Psoas muscle (tissue), 7 donors: ENCODE measurements at regions not wholly inside any gene's neighbourhood (a gene's known extent, or its start where the extent isn't known, plus 50 kb on each side); places are given as distances from the start of the nearest gene placed in this dataset.

ENCODE experiments used
- ATAC-seq, 4 donors: fragments of 200-7000 bp; cut with Tn5 transposase; one replicate each; pipeline ENCODE4 v1.9.1; 2020; ENCODE audit warnings: moderate library complexity in 3 of 4, mild to moderate bottlenecking in 2 of 4
- DNase-seq, 2 donors: peaks; one replicate each; pipeline ENCODE4 v3.0.0-alpha.2; 2020
- H3K27ac ChIP-seq: fragments of 200-600 bp; one replicate; pipeline ENCODE4 v1.8.0; 2022
- H3K27me3 ChIP-seq, 3 donors: fragments of 200-600 bp in 1 of 3; one replicate each; pipeline versions ENCODE4 v1.6.1 to v1.8.0; 2013 to 2022; ENCODE audit warnings: low read length in 2 of 3, mild to moderate bottlenecking in 2 of 3, moderate library complexity in 1 of 3; ENCODE audit not compliant: insufficient read depth in 3 of 3
- H3K36me3 ChIP-seq, 2 donors: fragments of 200-600 bp in 1 of 2; one replicate each; pipeline versions ENCODE4 v1.6.1 to v1.8.0; 2013 to 2022; ENCODE audit warnings: low read depth in 1 of 2, mild to moderate bottlenecking in 1 of 2, moderate library complexity in 1 of 2; ENCODE audit not compliant: insufficient read depth in 1 of 2
- H3K4me1 ChIP-seq: fragments of 200-600 bp; one replicate; pipeline ENCODE4 v1.8.0; 2022
- H3K4me3 ChIP-seq: fragments of 200-600 bp; one replicate; pipeline ENCODE4 v1.8.0; 2022; ENCODE audit warnings: mild to moderate bottlenecking
- H3K9me3 ChIP-seq: fragments of 200-600 bp; one replicate; pipeline ENCODE4 v1.8.0; 2022
- CTCF ChIP-seq: fragments of 200-600 bp; IDR thresholded peaks from one replicate; pipeline ENCODE4 v1.8.0; 2022; ENCODE audit warnings: antibody characterized with exemption
- WGBS, 3 donors: extraction: QIAGEN DNeasy Blood & Tissue Kit; methylation state at CpG; one replicate each; pipeline versions ENCODE4 v1.1.6 to v1.1.7; 2013; 5-methylcytosine and 5-hydroxymethylcytosine counted together
- intact Hi-C, 2 donors: fragments of 100-400 bp; cut with DNase I; formaldehyde crosslinking; loops; one replicate each; pipeline versions ENCODE4 v1.11.0 to v1.14.2; 2022
- donor health status: healthy with polysubstance abuse.
- donor health status: DM: no; HTN: no; CAD: no; lungs with moderate emphysema.
- donor health status: Bipolar disorder and iron deficiency.
- donor health status: healthy.
- donor health status: DM: yes; HTN: yes; CAD: no.
- donor health status: DM: no; HTN: no; CAD: no.
- donor health status: DM: yes; HTN: yes; CAD: no.

GRCh38 chr3:15969874-15970640 is 172.3 kb upstream of the ANKRD28 start:
- no peak overlapping the region for H3K4me3 ChIP-seq
- H3K27ac ChIP-seq, result no peak overlapping the region
- DNase-seq (no peak), ATAC-seq (no peak)
- 81 to 93% (median 87%) methylated on average over 5 of the region's 5 CpGs for WGBS, 3 donors
- H3K27me3 ChIP-seq, result no peaks in the 10 kb centered on the region
- H3K4me1 ChIP-seq, result peaks cover 17% of the 10 kb centered on the region
- no peak for TF ChIP-seq CTCF
- peaks cover 0 to 9% of the 10 kb centered on the region in 2 donors for H3K36me3 ChIP-seq
- H3K9me3 ChIP-seq, result no peaks in the 10 kb centered on the region
- intact Hi-C loops, result loop anchor here in 1 of 2 donors (5.0 kb wide), 2 partner anchors 68 to 113 kb away; no protein-coding TSS in a partner anchor

- 73 to 89% (median 74%) methylated on average over 8 of the region's 8 CpGs for WGBS, 3 donors
- TF ChIP-seq CTCF, result no peak
- intact Hi-C loops, result no loop called here
- H3K4me1 ChIP-seq, result peaks cover 8% of the 10 kb centered on the region
- no peak for DNase-seq
- no peak overlapping the region for H3K4me3 ChIP-seq
- no peak overlapping the region for H3K27ac ChIP-seq
- H3K36me3 ChIP-seq, result peaks cover 0 to 7% of the 10 kb centered on the region in 2 donors
- ATAC-seq, result peak in 2 of 4 donors; percentile 15 to 26
- H3K9me3 ChIP-seq, result no peaks in the 10 kb centered on the region
- no peaks in the 10 kb centered on the region for H3K27me3 ChIP-seq
Observed at GRCh38 chr3:15973414-15973813, 175.6 kb upstream of the ANKRD28 start.

GRCh38 chr3:15973940-15974339 is 176.2 kb upstream of the ANKRD28 start:
- no peak for TF ChIP-seq CTCF
- H3K4me1 ChIP-seq, result peaks cover 8% of the 10 kb centered on the region
- no peak overlapping the region for H3K4me3 ChIP-seq
- H3K27ac ChIP-seq, result no peak overlapping the region
- DNase-seq (no peak), ATAC-seq (peak in 3 of 4 donors; percentile 41 to 78 (median 47))
- peaks cover 0 to 5% of the 10 kb centered on the region in 2 donors for H3K36me3 ChIP-seq
- H3K27me3 ChIP-seq, result no peaks in the 10 kb centered on the region
- H3K9me3 ChIP-seq, result no peaks in the 10 kb centered on the region
- intact Hi-C loops, result no loop called here
- 35 to 74% (median 44%) methylated on average over 1 of the region's 1 CpG for WGBS, 3 donors

GRCh38 chr3:15974647-15975046 is 176.9 kb upstream of the ANKRD28 start:
- no peak for TF ChIP-seq CTCF
- Histone ChIP-seq H3K4me3 (no peak overlapping the region), H3K27ac (no peak overlapping the region), H3K4me1 (peaks cover 8% of the 10 kb centered on the region), H3K27me3 (no peaks in the 10 kb centered on the region), H3K36me3 (peaks cover 0 to 5% of the 10 kb centered on the region in 2 donors), H3K9me3 (no peaks in the 10 kb centered on the region)
- intact Hi-C loops, result no loop called here
- ATAC-seq (no peak), DNase-seq (no peak)
- 26 to 36% (median 33%) methylated on average over 6 of the region's 6 CpGs for WGBS, 3 donors
